Endodermal cell (in vitro differentiated cells): ENCODE measurements at regions not wholly inside any gene's neighbourhood (a gene's known extent, or its start where the extent isn't known, plus 50 kb on each side); places are given as distances from the start of the nearest gene placed in this dataset.

ENCODE experiments used
- DNase-seq: peaks from one replicate; pipeline ENCODE4 v3.0.0-alpha.2; 2017
- H3K27ac ChIP-seq: 2 replicates; pipeline ENCODE4 v1.5.1; 2013; ENCODE audit warnings: mild to moderate bottlenecking, low read depth, low read length, moderate library complexity
- H3K27me3 ChIP-seq: 2 replicates; pipeline ENCODE4 v1.6.1; 2013; ENCODE audit warnings: mild to moderate bottlenecking, low read length, moderate library complexity; ENCODE audit not compliant: insufficient read depth, control insufficient read depth, poor library complexity, severe bottlenecking
- H3K36me3 ChIP-seq: 2 replicates; pipeline ENCODE4 v1.7.0; 2013; ENCODE audit warnings: mild to moderate bottlenecking, low read length, moderate library complexity; ENCODE audit not compliant: control insufficient read depth, insufficient read depth
- H3K4me1 ChIP-seq: one replicate; pipeline ENCODE4 v1.7.0; 2013; ENCODE audit warnings: low read length; ENCODE audit not compliant: control insufficient read depth, insufficient read depth
- H3K4me3 ChIP-seq: 2 replicates; pipeline ENCODE4 v1.5.1; 2013; ENCODE audit warnings: mild to moderate bottlenecking, low read length, moderate library complexity
- H3K9ac ChIP-seq: 2 replicates; pipeline ENCODE4 v1.6.1; 2013; ENCODE audit warnings: mild to moderate bottlenecking, low read length, moderate library complexity; ENCODE audit not compliant: poor library complexity, severe bottlenecking; ENCODE audit errors: extremely low read depth
- H3K9me3 ChIP-seq: 2 replicates; pipeline ENCODE4 v1.6.1; 2013; ENCODE audit warnings: mild to moderate bottlenecking, low read length, moderate library complexity; ENCODE audit not compliant: control insufficient read depth
- H3K27ac Mint-ChIP-seq: 2 replicates; pipeline ENCODE4 v1.8.0; 2020; ENCODE audit warnings: mixed read lengths
- H3K27me3 Mint-ChIP-seq: 2 replicates; pipeline ENCODE4 v1.8.0; 2021; ENCODE audit warnings: mild to moderate bottlenecking, mixed read lengths; ENCODE audit not compliant: insufficient read depth
- H3K36me3 Mint-ChIP-seq: 2 replicates; pipeline ENCODE4 v1.8.0; 2020; ENCODE audit warnings: low read depth, mixed read lengths
- H3K4me1 Mint-ChIP-seq: 2 replicates; pipeline ENCODE4 v1.8.0; 2020; ENCODE audit warnings: mixed read lengths
- H3K4me3 Mint-ChIP-seq: 2 replicates; pipeline ENCODE4 v1.8.0; 2020; ENCODE audit warnings: mild to moderate bottlenecking, moderate library complexity, mixed read lengths
- H3K9me3 Mint-ChIP-seq: 2 replicates; pipeline ENCODE4 v1.8.0; 2020; ENCODE audit warnings: mild to moderate bottlenecking, mixed read lengths
- WGBS, 2 experiments: methylation state at CpG; one replicate each; pipeline versions ENCODE4 v1.1.5 to v1.1.7; 2013; ENCODE audit warnings: missing lambda C conversion rate in 2 of 2, mixed read lengths in 1 of 2; ENCODE audit not compliant: insufficient coverage in 1 of 2, insufficient read length in 1 of 2; 5-methylcytosine and 5-hydroxymethylcytosine counted together
- TF ChIP-seq, protein P1 (sequence below): fragments of 200-600 bp; sonication (generic); conservative IDR thresholded peaks from 2 replicates; pipeline ENCODE4 v1.5.0; 2021; ENCODE audit warnings: antibody characterized with exemption, mild to moderate bottlenecking

DNA sequence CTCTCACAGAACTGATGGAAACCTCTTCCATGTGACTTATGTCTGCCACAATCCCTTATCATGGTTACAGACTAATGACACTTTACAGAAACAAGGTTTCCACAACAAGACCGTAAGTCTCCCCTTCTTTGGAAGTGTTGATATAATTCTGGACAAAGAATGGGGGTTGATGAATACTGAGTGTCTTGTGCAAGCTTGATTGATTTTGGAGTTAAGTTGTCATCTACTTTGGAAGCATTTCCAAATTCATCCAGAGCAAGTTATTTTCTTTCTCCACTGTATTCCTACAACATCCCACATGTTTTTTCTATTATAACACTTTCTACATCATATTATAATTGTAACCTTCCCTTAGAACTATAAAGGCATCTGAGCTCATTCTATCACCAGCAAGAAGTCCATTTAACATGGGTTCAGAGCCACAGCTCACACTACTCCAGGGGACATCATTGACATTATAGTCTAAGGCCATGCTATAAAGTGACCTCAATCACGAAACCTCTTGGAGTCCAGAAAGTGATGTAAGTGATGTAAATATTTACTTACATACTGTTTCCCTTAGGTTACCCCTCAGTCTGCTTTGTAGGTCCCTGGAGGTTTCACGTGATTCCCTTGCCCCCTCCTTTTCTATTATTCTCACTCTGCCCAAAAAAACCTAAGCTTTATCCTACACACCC is 125.7 kb upstream of the PBX1 start:
- no peaks in the 10 kb centered on the region for H3K36me3 ChIP-seq
- H3K27ac ChIP-seq, result no peak overlapping the region
- H3K4me1 ChIP-seq, result peaks cover 3% of the 10 kb centered on the region
- H3K27me3 ChIP-seq, result no peaks in the 10 kb centered on the region
- Mint-ChIP-seq H3K27me3 (no peaks in the 10 kb centered on the region), H3K4me3 (no peak overlapping the region), H3K4me1 (peaks cover 9% of the 10 kb centered on the region), H3K36me3 (no peaks in the 10 kb centered on the region), H3K9me3 (no peaks in the 10 kb centered on the region), H3K27ac (no peak overlapping the region)
- no peaks in the 10 kb centered on the region for H3K9me3 ChIP-seq
- TF ChIP-seq, protein P1, sequence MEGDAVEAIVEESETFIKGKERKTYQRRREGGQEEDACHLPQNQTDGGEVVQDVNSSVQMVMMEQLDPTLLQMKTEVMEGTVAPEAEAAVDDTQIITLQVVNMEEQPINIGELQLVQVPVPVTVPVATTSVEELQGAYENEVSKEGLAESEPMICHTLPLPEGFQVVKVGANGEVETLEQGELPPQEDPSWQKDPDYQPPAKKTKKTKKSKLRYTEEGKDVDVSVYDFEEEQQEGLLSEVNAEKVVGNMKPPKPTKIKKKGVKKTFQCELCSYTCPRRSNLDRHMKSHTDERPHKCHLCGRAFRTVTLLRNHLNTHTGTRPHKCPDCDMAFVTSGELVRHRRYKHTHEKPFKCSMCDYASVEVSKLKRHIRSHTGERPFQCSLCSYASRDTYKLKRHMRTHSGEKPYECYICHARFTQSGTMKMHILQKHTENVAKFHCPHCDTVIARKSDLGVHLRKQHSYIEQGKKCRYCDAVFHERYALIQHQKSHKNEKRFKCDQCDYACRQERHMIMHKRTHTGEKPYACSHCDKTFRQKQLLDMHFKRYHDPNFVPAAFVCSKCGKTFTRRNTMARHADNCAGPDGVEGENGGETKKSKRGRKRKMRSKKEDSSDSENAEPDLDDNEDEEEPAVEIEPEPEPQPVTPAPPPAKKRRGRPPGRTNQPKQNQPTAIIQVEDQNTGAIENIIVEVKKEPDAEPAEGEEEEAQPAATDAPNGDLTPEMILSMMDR, result no peak
- H3K4me3 ChIP-seq, result no peak overlapping the region
- H3K9ac ChIP-seq, result no peak overlapping the region
- WGBS, 2 experiments, result 80 to 85% methylated on average over 1 to 2 of the region's 3 CpGs
- no peak for DNase-seq

DNA sequence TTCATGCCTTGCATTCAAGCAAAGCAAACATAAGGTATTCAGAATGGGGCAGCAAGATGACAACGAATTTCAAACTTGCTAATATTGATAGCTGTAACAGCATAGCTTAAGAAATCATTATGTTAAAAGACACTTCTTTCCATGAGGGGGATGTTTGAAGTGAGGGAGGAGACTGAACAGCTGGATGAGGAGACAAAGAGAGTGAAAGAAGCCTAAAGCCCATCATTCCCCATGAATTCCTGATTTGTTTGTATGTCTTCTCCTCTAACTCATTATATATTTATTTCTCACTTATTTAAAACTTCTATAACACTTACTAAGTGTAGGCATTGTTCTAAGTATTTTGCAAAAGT is 125.2 kb upstream of the PBX1 start:
- DNase-seq, result no peak
- H3K27ac Mint-ChIP-seq, result no peak overlapping the region
- WGBS, 2 experiments, result 77% methylated on average over 1 of the region's 1 CpG; no CpG with 5 or more reads in 1 of the 2 experiments

DNA sequence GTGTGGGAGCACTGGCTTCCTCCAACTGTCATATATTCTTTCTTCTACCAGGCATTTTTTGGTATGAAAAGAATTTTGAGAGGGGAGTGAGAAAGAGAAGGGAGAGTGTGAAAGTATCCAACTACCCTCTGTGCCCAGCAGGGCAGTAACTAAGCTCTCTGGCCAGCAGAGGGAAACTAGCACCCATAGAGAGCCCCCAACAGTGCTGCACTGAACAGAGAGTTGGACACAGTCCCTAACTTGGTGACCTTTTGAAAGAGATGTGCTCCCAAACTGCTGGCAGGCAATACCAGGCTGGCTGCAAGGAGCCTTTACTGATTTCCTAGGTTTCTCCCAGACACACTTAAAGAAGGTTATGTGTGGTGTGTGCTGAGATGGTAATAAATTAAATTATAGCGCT is 118.8 kb upstream of the PBX1 start:
- TF ChIP-seq, protein P1, result peak; percentile 76
- H3K9ac ChIP-seq, result no peak overlapping the region
- Mint-ChIP-seq H3K9me3 (no peaks in the 10 kb centered on the region), H3K27me3 (no peaks in the 10 kb centered on the region), H3K4me1 (peaks cover 2% of the 10 kb centered on the region), H3K27ac (no peak overlapping the region), H3K36me3 (no peaks in the 10 kb centered on the region), H3K4me3 (no peak overlapping the region)
- no peak overlapping the region for H3K4me3 ChIP-seq
- 80% methylated on average over 1 of the region's 1 CpG; no CpG with 5 or more reads in 1 of the 2 experiments for WGBS, 2 experiments
- H3K27me3 ChIP-seq, result no peaks in the 10 kb centered on the region
- H3K27ac ChIP-seq, result no peak overlapping the region
- peak; percentile 59 for DNase-seq
- no peaks in the 10 kb centered on the region for H3K36me3 ChIP-seq
- H3K9me3 ChIP-seq, result no peaks in the 10 kb centered on the region
- no peaks in the 10 kb centered on the region for H3K4me1 ChIP-seq

More for the DNA sequence above, 125.2 kb upstream of the PBX1 start:
- H3K4me3 ChIP-seq, result no peak overlapping the region
- no peaks in the 10 kb centered on the region for H3K36me3 ChIP-seq
- H3K4me1 ChIP-seq, result peaks cover under 1% of the 10 kb centered on the region
- H3K9me3 ChIP-seq, result no peaks in the 10 kb centered on the region
- no peaks in the 10 kb centered on the region for H3K27me3 ChIP-seq
- H3K27ac ChIP-seq, result no peak overlapping the region
- no peaks in the 10 kb centered on the region for H3K36me3 Mint-ChIP-seq
- H3K27me3 Mint-ChIP-seq, result no peaks in the 10 kb centered on the region
- no peak overlapping the region for H3K4me3 Mint-ChIP-seq
- peaks cover 5% of the 10 kb centered on the region for H3K4me1 Mint-ChIP-seq
- TF ChIP-seq, protein P1, result no peak
- H3K9me3 Mint-ChIP-seq, result no peaks in the 10 kb centered on the region
- no peak overlapping the region for H3K9ac ChIP-seq
